A549 (cell line): ENCODE measurements at regions not wholly inside any gene's neighbourhood (a gene's known extent, or its start where the extent isn't known, plus 50 kb on each side); places are given as distances from the start of the nearest gene placed in this dataset.

ENCODE experiments used
- ATAC-seq, 2 experiments: fragments of 200-7000 bp in 1 of 2; fragments of >200 bp in 1 of 2; cut with Nextera tagmentation in 1 of 2; cut with Tn5 transposase in 1 of 2; 3 replicates each; pipeline versions ENCODE4 v1.8.0 to v1.9.1; 2018 to 2020; ENCODE audit warnings: mild to moderate bottlenecking in 1 of 2, moderate library complexity in 1 of 2
- CTCF ChIA-PET: fragments of 300-600 bp; sonication (Branson Sonifier 250); formaldehyde crosslinking; extraction: SDS; loops from one replicate; lab custom pipeline; 2021; ENCODE audit warnings: antibody characterized with exemption, inconsistent platforms; lab: Yijun Ruan, JAX
- POLR2A ChIA-PET: fragments of 350-600 bp; formaldehyde crosslinking; extraction: SDS; loops from one replicate; lab custom pipeline; 2021; ENCODE audit warnings: antibody characterized with exemption, inconsistent platforms; lab: Yijun Ruan, JAX
- DNase-seq, 2 experiments: peaks; one replicate each; pipeline versions ENCODE4 v3.0.0 to v3.0.0-alpha.2; 2011 to 2016; ENCODE audit warnings: low read depth in 1 of 2, low spot score in 1 of 2
- FAIRE-seq: peaks from 2 replicates; lab custom pipeline; 2011; peaks lifted over from hg19 to GRCh38; lab: Jason Lieb, UNC
- H3K27ac ChIP-seq, 2 experiments: fragments of >200 bp; sonication (Bioruptor Twin); formaldehyde crosslinking; 3 replicates each; pipeline ENCODE4 v1.5.1; 2016 to 2017
- H3K4me1 ChIP-seq: fragments of >200 bp; sonication (Bioruptor Twin); formaldehyde crosslinking; 3 replicates; pipeline ENCODE4 v1.6.1; 2016
- H3K4me2 ChIP-seq: fragments of >200 bp; sonication (Bioruptor Twin); formaldehyde crosslinking; 3 replicates; pipeline ENCODE4 v1.6.1; 2016
- H3K4me3 ChIP-seq: fragments of >200 bp; sonication (Bioruptor Twin); formaldehyde crosslinking; 3 replicates; pipeline ENCODE4 v1.5.1; 2016
- H3K9me3 ChIP-seq: fragments of >200 bp; sonication (Bioruptor Twin); formaldehyde crosslinking; 3 replicates; pipeline ENCODE4 v1.6.1; 2016
- CEBPB ChIP-seq, 2 experiments: fragments of >200 bp in 1 of 2; sonication (Bioruptor Twin) in 1 of 2; formaldehyde crosslinking in 1 of 2; IDR thresholded peaks; 2 replicates each; pipeline ENCODE4 v1.6.1; 2012 to 2016
- FOSB ChIP-seq: fragments of 250-450 bp; sonication (Bioruptor Pico); IDR thresholded peaks from 2 replicates; pipeline ENCODE4 v1.5.0; 2020; ENCODE audit warnings: mild to moderate bottlenecking, moderate library complexity
- GATA3 ChIP-seq: IDR thresholded peaks from 2 replicates; pipeline ENCODE4 v1.6.1; 2012; ENCODE audit warnings: borderline replicate concordance
- HOXA7 ChIP-seq: fragments of 250-450 bp; sonication (Bioruptor Pico); IDR thresholded peaks from 2 replicates; pipeline ENCODE4 v1.5.0; 2020; ENCODE audit warnings: mild to moderate bottlenecking, moderate library complexity
- HOXB13 ChIP-seq: fragments of 250-450 bp; sonication (Bioruptor Pico); IDR thresholded peaks from 2 replicates; pipeline ENCODE4 v1.5.0; 2020; ENCODE audit warnings: low read depth, mild to moderate bottlenecking, moderate library complexity
- MAFK ChIP-seq: fragments of 450-650 bp; IDR thresholded peaks from 2 replicates; pipeline ENCODE4 v1.6.1; 2014; ENCODE audit not compliant: partially characterized antibody
- MAZ ChIP-seq: fragments of 150-350 bp; IDR thresholded peaks from 2 replicates; pipeline ENCODE4 v1.6.1; 2014; ENCODE audit warnings: antibody characterized with exemption, low read depth, low read length, borderline replicate concordance
- MYC ChIP-seq: IDR thresholded peaks from 2 replicates; pipeline ENCODE4 v1.6.1; 2012; ENCODE audit warnings: mild to moderate bottlenecking, inconsistent platforms, low read length, improper control_type of control experiment, borderline replicate concordance
- NPAS2 ChIP-seq: fragments of 250-450 bp; sonication (Bioruptor Pico); IDR thresholded peaks from 2 replicates; pipeline ENCODE4 v1.8.0; 2022; ENCODE audit warnings: mild to moderate bottlenecking, moderate library complexity, borderline replicate concordance
- NR3C1 ChIP-seq: fragments of >200 bp; sonication (Bioruptor Twin); formaldehyde crosslinking; IDR thresholded peaks from 3 replicates; pipeline ENCODE4 v1.6.1; 2017
- PHF8 ChIP-seq: fragments of 200-600 bp; sonication (generic); IDR thresholded peaks from 2 replicates; pipeline ENCODE4 v1.6.1; 2016; ENCODE audit warnings: low read depth, mild to moderate bottlenecking, antibody characterized with exemption, moderate library complexity, borderline replicate concordance
- POLR2AphosphoS2 ChIP-seq: conservative IDR thresholded peaks from 2 replicates; pipeline ENCODE4 v1.6.1; 2012; ENCODE audit warnings: low read length, improper control_type of control experiment, inconsistent platforms
- RAD21 ChIP-seq, 2 experiments: fragments of >200 bp in 1 of 2; sonication (Bioruptor Twin) in 1 of 2; formaldehyde crosslinking in 1 of 2; IDR thresholded peaks in 1 of 2; conservative IDR thresholded peaks in 1 of 2; 2 replicates in 1 of 2; 3 replicates in 1 of 2; pipeline ENCODE4 v1.6.1; 2012 to 2018; ENCODE audit warnings: inconsistent platforms in 1 of 2
- RARB ChIP-seq: fragments of 250-450 bp; sonication (Bioruptor Pico); IDR thresholded peaks from 2 replicates; pipeline ENCODE4 v1.8.0; 2021; ENCODE audit warnings: mild to moderate bottlenecking, moderate library complexity
- SMC3 ChIP-seq: fragments of >200 bp; sonication (Bioruptor Twin); formaldehyde crosslinking; IDR thresholded peaks from 3 replicates; pipeline ENCODE4 v1.6.1; 2018; ENCODE audit warnings: inconsistent platforms
- TFCP2L1 ChIP-seq: fragments of 250-450 bp; sonication (Bioruptor Pico); IDR thresholded peaks from 2 replicates; pipeline ENCODE4 v1.5.0; 2021; ENCODE audit warnings: mild to moderate bottlenecking
- TP53 ChIP-seq: fragments of 250-450 bp; sonication (Bioruptor Pico); IDR thresholded peaks from 2 replicates; pipeline ENCODE4 v1.5.0; 2021; ENCODE audit warnings: mild to moderate bottlenecking, moderate library complexity
- ZFP36 ChIP-seq: fragments of 450-650 bp; IDR thresholded peaks from 2 replicates; pipeline ENCODE4 v1.6.1; 2014; ENCODE audit warnings: borderline replicate concordance; ENCODE audit not compliant: partially characterized antibody
- ZSCAN20 ChIP-seq: fragments of 250-450 bp; sonication (Bioruptor Pico); IDR thresholded peaks from 2 replicates; pipeline ENCODE4 v1.8.0; 2022; ENCODE audit warnings: mild to moderate bottlenecking, moderate library complexity
- WGBS: methylation state at CpG from one replicate; pipeline ENCODE4 v1.1.6; 2017; ENCODE audit errors: missing lambda C conversion rate; 5-methylcytosine and 5-hydroxymethylcytosine counted together
- TF ChIP-seq, protein P1 (sequence below): fragments of >200 bp; sonication (Bioruptor Twin); formaldehyde crosslinking; IDR thresholded peaks from 3 replicates; pipeline ENCODE4 v1.5.1; 2016
- TF ChIP-seq, protein P2 (sequence below): fragments of >200 bp; sonication (Bioruptor Twin); formaldehyde crosslinking; IDR thresholded peaks from 2 replicates; pipeline ENCODE4 v1.6.1; 2016
- TF ChIP-seq, protein P3 (sequence below): IDR thresholded peaks from 2 replicates; pipeline ENCODE4 v1.6.1; 2012

DNA sequence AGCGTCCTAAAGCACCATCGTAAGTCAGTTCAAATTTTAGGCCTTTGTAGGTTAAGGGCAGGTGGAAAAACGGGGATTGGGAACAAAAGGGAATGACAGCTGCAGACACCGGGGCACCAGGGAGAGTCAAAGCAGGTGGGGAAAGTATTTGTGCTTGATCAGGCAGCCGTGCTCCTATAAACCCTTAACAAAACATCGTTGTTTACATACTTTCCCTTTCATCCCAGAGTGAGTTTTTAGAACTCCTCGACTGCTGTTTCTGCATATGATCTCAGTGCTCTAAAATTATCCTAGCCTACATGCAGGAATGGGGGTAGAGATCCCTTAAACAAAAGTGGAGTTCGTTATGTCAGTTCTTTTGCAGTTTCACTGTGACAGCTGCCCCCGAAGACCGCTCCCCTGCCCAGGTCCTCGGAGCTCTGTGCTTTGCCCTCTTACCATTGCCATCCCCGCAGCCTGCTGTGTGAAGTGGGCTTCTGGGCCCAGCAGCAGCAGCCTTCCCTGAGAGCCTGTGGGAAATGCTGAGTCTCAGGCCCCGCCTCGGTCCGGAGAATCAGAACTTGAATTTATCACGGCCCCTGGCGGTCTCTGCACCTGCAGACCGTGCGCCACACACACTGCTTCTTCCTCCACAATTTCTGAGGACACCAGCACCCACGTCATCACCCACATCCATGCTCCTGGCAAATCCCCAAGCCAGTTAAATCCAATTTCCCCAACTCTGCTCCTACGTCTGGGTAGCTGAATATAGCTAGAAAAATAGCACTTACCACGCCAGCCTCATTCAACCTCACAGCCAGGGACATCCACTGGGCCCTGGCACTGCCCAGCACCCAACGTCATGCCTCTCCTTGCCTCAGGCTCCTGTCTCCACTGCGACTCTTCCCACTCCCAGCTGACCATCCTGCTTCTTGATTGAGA lies 86.8 kb downstream of the NSUN2 start:
- Histone ChIP-seq H3K4me2 (no peak overlapping the region), H3K9me3 (no peaks in the 10 kb centered on the region)
- no peak for FAIRE-seq
- TF ChIP-seq TP53 (CRISPR knock-in tag) (no peak), SMC3 (no peak), ZFP36 (no peak), MAZ (no peak), HOXB13 (CRISPR knock-in tag) (no peak), MYC (no peak), RARB (CRISPR knock-in tag) (no peak), RAD21 (conservative IDR thresholded peaks at IDR 0.05 in 1 of 2, IDR thresholded peaks at IDR 0.05 in 1 of 2) (no peak), CEBPB (IDR thresholded peaks at IDR 0.05) (no peak), MAFK (no peak), GATA3 (no peak)
- TF ChIP-seq, protein P1, sequence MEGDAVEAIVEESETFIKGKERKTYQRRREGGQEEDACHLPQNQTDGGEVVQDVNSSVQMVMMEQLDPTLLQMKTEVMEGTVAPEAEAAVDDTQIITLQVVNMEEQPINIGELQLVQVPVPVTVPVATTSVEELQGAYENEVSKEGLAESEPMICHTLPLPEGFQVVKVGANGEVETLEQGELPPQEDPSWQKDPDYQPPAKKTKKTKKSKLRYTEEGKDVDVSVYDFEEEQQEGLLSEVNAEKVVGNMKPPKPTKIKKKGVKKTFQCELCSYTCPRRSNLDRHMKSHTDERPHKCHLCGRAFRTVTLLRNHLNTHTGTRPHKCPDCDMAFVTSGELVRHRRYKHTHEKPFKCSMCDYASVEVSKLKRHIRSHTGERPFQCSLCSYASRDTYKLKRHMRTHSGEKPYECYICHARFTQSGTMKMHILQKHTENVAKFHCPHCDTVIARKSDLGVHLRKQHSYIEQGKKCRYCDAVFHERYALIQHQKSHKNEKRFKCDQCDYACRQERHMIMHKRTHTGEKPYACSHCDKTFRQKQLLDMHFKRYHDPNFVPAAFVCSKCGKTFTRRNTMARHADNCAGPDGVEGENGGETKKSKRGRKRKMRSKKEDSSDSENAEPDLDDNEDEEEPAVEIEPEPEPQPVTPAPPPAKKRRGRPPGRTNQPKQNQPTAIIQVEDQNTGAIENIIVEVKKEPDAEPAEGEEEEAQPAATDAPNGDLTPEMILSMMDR: no peak
- TF ChIP-seq, protein P2, sequence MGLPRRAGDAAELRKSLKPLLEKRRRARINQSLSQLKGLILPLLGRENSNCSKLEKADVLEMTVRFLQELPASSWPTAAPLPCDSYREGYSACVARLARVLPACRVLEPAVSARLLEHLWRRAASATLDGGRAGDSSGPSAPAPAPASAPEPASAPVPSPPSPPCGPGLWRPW: no peak
- TF ChIP-seq, all 56 proteins: peak for 0
- ATAC-seq (no peak), DNase-seq (no peak)
- Histone ChIP-seq H3K4me1 (no peaks in the 10 kb centered on the region), H3K4me3 (no peak overlapping the region), H3K27ac (no peak overlapping the region)
- 36% methylated on average over 24 of the region's 24 CpGs for WGBS
- CTCF ChIA-PET: interaction anchor here (0.6 to 1.2 kb wide), 2 partner anchors 10 to 706 kb away, joined by 3 to 4 read pairs; no protein-coding TSS in a partner anchor
- POLR2A ChIA-PET: no interaction called here

DNA sequence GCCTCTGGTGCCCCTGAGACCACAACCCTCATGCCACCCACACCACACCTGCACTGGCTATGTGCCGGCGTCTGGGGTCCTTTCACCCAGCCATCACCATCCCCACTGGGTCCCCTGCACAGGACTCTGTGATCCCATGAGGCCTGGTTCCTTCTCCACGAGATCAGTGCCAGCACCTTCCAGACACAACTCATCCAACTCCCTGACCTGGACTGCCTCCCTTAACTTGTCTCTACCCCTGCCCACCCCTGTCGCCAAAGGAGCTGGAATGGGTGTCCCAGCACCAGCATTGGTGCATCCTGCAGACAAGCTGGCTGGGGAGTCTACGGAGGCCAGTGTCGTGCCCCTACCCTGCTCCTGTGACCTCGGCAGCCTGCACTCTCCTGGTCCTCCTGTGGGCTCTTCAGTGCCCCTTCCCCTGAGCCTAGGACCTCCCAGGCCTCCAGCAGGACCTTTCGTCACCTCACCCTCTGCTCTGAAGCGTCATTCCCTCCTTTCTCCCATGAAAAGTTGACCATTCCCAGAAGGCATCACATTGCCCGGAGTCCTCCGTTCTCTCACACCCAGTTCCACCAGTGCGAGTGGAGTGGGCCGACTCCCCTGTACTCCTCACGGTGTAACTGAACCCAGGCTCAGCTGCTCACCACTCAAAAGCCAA lies 87.7 kb downstream of the NSUN2 start:
- CTCF ChIA-PET: no interaction called here
- 38% methylated on average over 13 of the region's 14 CpGs for WGBS
- Histone ChIP-seq H3K27ac (no peak overlapping the region), H3K4me3 (no peak overlapping the region), H3K9me3 (no peaks in the 10 kb centered on the region), H3K4me1 (no peaks in the 10 kb centered on the region), H3K4me2 (no peak overlapping the region)
- TF ChIP-seq ZSCAN20 (CRISPR knock-in tag) (no peak), NPAS2 (CRISPR knock-in tag) (no peak), MAZ (no peak), PHF8 (no peak), MAFK (no peak), CEBPB (IDR thresholded peaks at IDR 0.05) (no peak), NR3C1 (no peak), RAD21 (conservative IDR thresholded peaks at IDR 0.05 in 1 of 2, IDR thresholded peaks at IDR 0.05 in 1 of 2) (no peak), HOXA7 (no peak)
- TF ChIP-seq, protein P3, sequence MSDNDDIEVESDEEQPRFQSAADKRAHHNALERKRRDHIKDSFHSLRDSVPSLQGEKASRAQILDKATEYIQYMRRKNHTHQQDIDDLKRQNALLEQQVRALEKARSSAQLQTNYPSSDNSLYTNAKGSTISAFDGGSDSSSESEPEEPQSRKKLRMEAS: no peak
- no peak for ATAC-seq
- no peak for DNase-seq
- no peak for FAIRE-seq
- POLR2A ChIA-PET: no interaction called here

DNA sequence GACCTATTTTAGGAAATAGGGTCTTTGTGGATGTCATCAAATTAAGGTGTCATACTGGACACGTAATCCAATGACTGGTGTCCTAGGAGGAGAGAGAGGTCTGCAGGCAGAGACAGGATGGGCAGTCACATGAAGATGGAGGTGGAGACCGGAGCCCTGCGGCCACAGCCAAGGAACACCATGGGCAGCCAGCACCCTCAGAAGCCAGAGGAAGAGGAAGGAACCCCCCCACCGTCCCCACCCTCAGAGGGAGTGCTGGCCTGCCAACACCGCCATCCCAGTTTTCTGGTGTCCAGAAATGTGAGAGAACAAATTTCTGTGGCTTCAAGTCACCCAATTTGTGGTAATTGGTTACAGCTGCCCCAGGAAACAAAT lies 88.3 kb downstream of the NSUN2 start:
- H3K27ac ChIP-seq: no peak overlapping the region
- WGBS: 26% methylated on average over 4 of the region's 5 CpGs
- DNase-seq (no peak), ATAC-seq (no peak), FAIRE-seq (no peak)
- H3K4me3 ChIP-seq: no peak overlapping the region
- H3K4me2 ChIP-seq: no peak overlapping the region
- no peaks in the 10 kb centered on the region for H3K9me3 ChIP-seq
- ChIA-PET POLR2A (no interaction called here), CTCF (no interaction called here)
- no peaks in the 10 kb centered on the region for H3K4me1 ChIP-seq
- no peak for TF ChIP-seq TFCP2L1 (CRISPR knock-in tag)
- no peak for TF ChIP-seq HOXA7
- no peak for TF ChIP-seq POLR2AphosphoS2
- TF ChIP-seq FOSB (CRISPR knock-in tag): no peak
- no peak for TF ChIP-seq MAZ
